Trophoblast cell (in vitro differentiated cells and primary cell): ENCODE measurements at regions not wholly inside any gene's neighbourhood (a gene's known extent, or its start where the extent isn't known, plus 50 kb on each side); places are given as distances from the start of the nearest gene placed in this dataset.

ENCODE experiments used
- DNase-seq, 2 donors: peaks; one replicate each; pipeline ENCODE4 v3.0.0-alpha.2; 2016
- H2AFZ ChIP-seq: 2 replicates; pipeline ENCODE4 v1.6.1; 2013; ENCODE audit warnings: low read length, moderate library complexity, mild to moderate bottlenecking; ENCODE audit not compliant: insufficient read depth, poor library complexity
- H2AK5ac ChIP-seq: 2 replicates; pipeline ENCODE4 v1.6.1; 2013; ENCODE audit warnings: mild to moderate bottlenecking, low read length
- H2BK120ac ChIP-seq: 2 replicates; pipeline ENCODE4 v1.6.1; 2013; ENCODE audit warnings: low read length, mild to moderate bottlenecking, moderate library complexity; ENCODE audit not compliant: insufficient read depth, poor library complexity
- H2BK12ac ChIP-seq: 2 replicates; pipeline ENCODE4 v1.6.1; 2013; ENCODE audit warnings: mild to moderate bottlenecking, low read length, moderate library complexity
- H2BK5ac ChIP-seq: 2 replicates; pipeline ENCODE4 v1.6.1; 2013; ENCODE audit warnings: low read length, low read depth, moderate library complexity, mild to moderate bottlenecking; ENCODE audit not compliant: poor library complexity
- H3K14ac ChIP-seq: 2 replicates; pipeline ENCODE4 v1.6.1; 2013; ENCODE audit warnings: mild to moderate bottlenecking, low read length
- H3K18ac ChIP-seq: 2 replicates; pipeline ENCODE4 v1.6.1; 2013; ENCODE audit warnings: mild to moderate bottlenecking, low read length
- H3K23ac ChIP-seq: 2 replicates; pipeline ENCODE4 v1.6.1; 2013; ENCODE audit warnings: low read length
- H3K27ac ChIP-seq: 2 replicates; pipeline ENCODE4 v1.5.1; 2013; ENCODE audit warnings: low read depth, mild to moderate bottlenecking, inconsistent platforms, low read length, moderate library complexity
- H3K27me3 ChIP-seq: 2 replicates; pipeline ENCODE4 v1.6.1; 2013; ENCODE audit warnings: inconsistent platforms, mild to moderate bottlenecking, low read length, moderate library complexity; ENCODE audit not compliant: insufficient read depth
- H3K36me3 ChIP-seq, 2 experiments: 1 replicate in 1 of 2; 2 replicates in 1 of 2; pipeline ENCODE4 v1.6.1; 2013; ENCODE audit warnings: low read length in 2 of 2, mild to moderate bottlenecking in 2 of 2, moderate library complexity in 1 of 2; ENCODE audit not compliant: insufficient read depth in 2 of 2, control insufficient read depth in 1 of 2
- H3K4ac ChIP-seq: 2 replicates; pipeline ENCODE4 v1.6.1; 2013; ENCODE audit warnings: low read depth, mild to moderate bottlenecking, low read length, moderate library complexity
- H3K4me1 ChIP-seq, 2 experiments: 1 replicate in 1 of 2; 2 replicates in 1 of 2; pipeline ENCODE4 v1.6.1; 2013; ENCODE audit warnings: low read length in 2 of 2, mild to moderate bottlenecking in 2 of 2, moderate library complexity in 1 of 2; ENCODE audit not compliant: insufficient read depth in 2 of 2, control insufficient read depth in 1 of 2
- H3K4me2 ChIP-seq: 2 replicates; pipeline ENCODE4 v1.6.1; 2013; ENCODE audit warnings: inconsistent platforms, mild to moderate bottlenecking, low read length, moderate library complexity
- H3K4me3 ChIP-seq: 2 replicates; pipeline ENCODE4 v1.5.1; 2013; ENCODE audit warnings: mild to moderate bottlenecking, low read depth, low read length, inconsistent platforms
- H3K79me1 ChIP-seq: one replicate; pipeline ENCODE4 v1.6.1; 2013; ENCODE audit warnings: low read length
- H3K79me2 ChIP-seq: 2 replicates; pipeline ENCODE4 v1.6.1; 2013; ENCODE audit warnings: low read length, mild to moderate bottlenecking; ENCODE audit not compliant: control insufficient read depth, insufficient read depth, poor library complexity
- H3K9ac ChIP-seq: 2 replicates; pipeline ENCODE4 v1.6.1; 2013; ENCODE audit warnings: mild to moderate bottlenecking, low read length
- H3K9me3 ChIP-seq: 2 replicates; pipeline ENCODE4 v1.6.1; 2013; ENCODE audit warnings: low read depth, mild to moderate bottlenecking, control low read depth, inconsistent platforms, low read length; ENCODE audit not compliant: insufficient read depth
- H4K12ac ChIP-seq: 2 replicates; pipeline ENCODE4 v1.6.1; 2013; ENCODE audit warnings: low read depth, mild to moderate bottlenecking, low read length, moderate library complexity
- H4K8ac ChIP-seq: 2 replicates; pipeline ENCODE4 v1.6.1; 2013; ENCODE audit warnings: low read depth, mild to moderate bottlenecking, low read length, moderate library complexity
- H4K91ac ChIP-seq: one replicate; pipeline ENCODE4 v1.6.1; 2013; ENCODE audit warnings: low read depth, mild to moderate bottlenecking, low read length, moderate library complexity
- WGBS: extraction: QIAGEN DNeasy Blood & Tissue Kit; methylation state at CpG from one replicate; pipeline ENCODE4 v1.1.7; 2013; ENCODE audit warnings: missing lambda C conversion rate; ENCODE audit not compliant: insufficient read length, insufficient coverage; ENCODE audit errors: extremely low coverage; 5-methylcytosine and 5-hydroxymethylcytosine counted together

- no peaks in the 10 kb centered on the region for H3K79me1 ChIP-seq
- H3K9me3 ChIP-seq: no peaks in the 10 kb centered on the region
- H2BK5ac ChIP-seq: no peak overlapping the region
- no peaks in the 10 kb centered on the region for H3K4me1 ChIP-seq
- no peaks in the 10 kb centered on the region for H3K79me2 ChIP-seq
- no peak overlapping the region for H4K8ac ChIP-seq
- no peak overlapping the region for H3K4ac ChIP-seq
- no peak overlapping the region for H3K18ac ChIP-seq
- H2BK12ac ChIP-seq: no peak overlapping the region
- H4K12ac ChIP-seq: no peak overlapping the region
- H4K91ac ChIP-seq: no peak overlapping the region
- H3K36me3 ChIP-seq: no peaks in the 10 kb centered on the region
- no peak overlapping the region for H2AK5ac ChIP-seq
- no peak overlapping the region for H3K9ac ChIP-seq
- H3K4me2 ChIP-seq: no peak overlapping the region
- H2AFZ ChIP-seq: no peak overlapping the region
- no peak overlapping the region for H3K27ac ChIP-seq
- no peak overlapping the region for H2BK120ac ChIP-seq
- no peak overlapping the region for H3K14ac ChIP-seq
- no peaks in the 10 kb centered on the region for H3K27me3 ChIP-seq
- DNase-seq: no peak
- H3K23ac ChIP-seq: no peak overlapping the region
- H3K4me3 ChIP-seq: no peak overlapping the region
Observed at GRCh38 chr10:126731610-126731990, 61.1 kb upstream of the C10orf90 start.

- Histone ChIP-seq H3K14ac (no peak overlapping the region), H4K8ac (no peak overlapping the region), H3K79me2 (no peaks in the 10 kb centered on the region), H2BK120ac (no peak overlapping the region), H3K23ac (no peak overlapping the region), H3K4ac (no peak overlapping the region), H3K9ac (no peak overlapping the region), H3K27me3 (no peaks in the 10 kb centered on the region), H3K9me3 (no peaks in the 10 kb centered on the region), H2AFZ (no peak overlapping the region), H3K4me1 (no peaks in the 10 kb centered on the region), H3K18ac (no peak overlapping the region), H3K36me3 (no peaks in the 10 kb centered on the region), H3K27ac (no peak overlapping the region), H2AK5ac (no peak overlapping the region), H3K4me2 (no peak overlapping the region), H3K4me3 (no peak overlapping the region), H4K12ac (no peak overlapping the region), H3K79me1 (no peaks in the 10 kb centered on the region), H2BK12ac (no peak overlapping the region), H4K91ac (no peak overlapping the region), H2BK5ac (no peak overlapping the region)
- no peak for DNase-seq
- whole genome bisulfite sequencing: no CpG with 5 or more reads among the region's 5 CpGs
Observed at GRCh38 chr10:126732308-126732707, 61.8 kb upstream of the C10orf90 start.

GRCh38 chr10:126732868-126733267, 62.4 kb upstream of the C10orf90 start:
- H3K23ac ChIP-seq: no peak overlapping the region
- no peak overlapping the region for H3K14ac ChIP-seq
- no peak overlapping the region for H2BK12ac ChIP-seq
- H3K4me1 ChIP-seq: no peaks in the 10 kb centered on the region
- no peaks in the 10 kb centered on the region for H3K36me3 ChIP-seq
- no CpG with 5 or more reads among the region's 5 CpGs for WGBS
- H4K91ac ChIP-seq: no peak overlapping the region
- DNase-seq: no peak
- no peaks in the 10 kb centered on the region for H3K27me3 ChIP-seq
- H3K4me3 ChIP-seq: no peak overlapping the region
- H3K4me2 ChIP-seq: no peak overlapping the region
- no peak overlapping the region for H3K4ac ChIP-seq
- H2BK5ac ChIP-seq: no peak overlapping the region
- no peaks in the 10 kb centered on the region for H3K79me1 ChIP-seq
- no peak overlapping the region for H2AK5ac ChIP-seq
- H2BK120ac ChIP-seq: no peak overlapping the region
- H3K18ac ChIP-seq: no peak overlapping the region
- no peak overlapping the region for H2AFZ ChIP-seq
- H4K8ac ChIP-seq: no peak overlapping the region
- H3K27ac ChIP-seq: no peak overlapping the region
- H3K9ac ChIP-seq: no peak overlapping the region
- no peak overlapping the region for H4K12ac ChIP-seq
- no peaks in the 10 kb centered on the region for H3K9me3 ChIP-seq
- H3K79me2 ChIP-seq: no peaks in the 10 kb centered on the region

GRCh38 chr10:126734015-126734414, 63.5 kb upstream of the C10orf90 start:
- H3K36me3 ChIP-seq: no peaks in the 10 kb centered on the region
- no peak overlapping the region for H2BK120ac ChIP-seq
- no peak overlapping the region for H3K4me2 ChIP-seq
- H4K91ac ChIP-seq: no peak overlapping the region
- no peak overlapping the region for H2AK5ac ChIP-seq
- H3K27me3 ChIP-seq: no peaks in the 10 kb centered on the region
- H3K4ac ChIP-seq: no peak overlapping the region
- no peak overlapping the region for H4K12ac ChIP-seq
- H2BK12ac ChIP-seq: no peak overlapping the region
- H3K27ac ChIP-seq: no peak overlapping the region
- H3K9ac ChIP-seq: no peak overlapping the region
- peak in 1 of 2 donors; percentile 1 for DNase-seq
- no peaks in the 10 kb centered on the region for H3K9me3 ChIP-seq
- no peaks in the 10 kb centered on the region for H3K79me1 ChIP-seq
- no peak overlapping the region for H3K4me3 ChIP-seq
- H2BK5ac ChIP-seq: no peak overlapping the region
- H2AFZ ChIP-seq: no peak overlapping the region
- H3K23ac ChIP-seq: no peak overlapping the region
- no peaks in the 10 kb centered on the region for H3K4me1 ChIP-seq
- H3K18ac ChIP-seq: no peak overlapping the region
- H3K14ac ChIP-seq: no peak overlapping the region
- no CpG with 5 or more reads among the region's 3 CpGs for WGBS
- H3K79me2 ChIP-seq: no peaks in the 10 kb centered on the region
- no peak overlapping the region for H4K8ac ChIP-seq

GRCh38 chr10:126734967-126735366, 64.5 kb upstream of the C10orf90 start:
- H4K12ac ChIP-seq: no peak overlapping the region
- H4K8ac ChIP-seq: no peak overlapping the region
- H3K4ac ChIP-seq: no peak overlapping the region
- no peaks in the 10 kb centered on the region for H3K79me2 ChIP-seq
- no peaks in the 10 kb centered on the region for H3K79me1 ChIP-seq
- H3K18ac ChIP-seq: no peak overlapping the region
- H2BK120ac ChIP-seq: no peak overlapping the region
- no peaks in the 10 kb centered on the region for H3K9me3 ChIP-seq
- WGBS: no CpG with 5 or more reads among the region's 3 CpGs
- DNase-seq: no peak
- no peak overlapping the region for H2BK12ac ChIP-seq
- H3K4me3 ChIP-seq: no peak overlapping the region
- no peak overlapping the region for H4K91ac ChIP-seq
- H3K4me2 ChIP-seq: no peak overlapping the region
- no peaks in the 10 kb centered on the region for H3K36me3 ChIP-seq
- H3K9ac ChIP-seq: no peak overlapping the region
- no peak overlapping the region for H3K23ac ChIP-seq
- H3K27ac ChIP-seq: no peak overlapping the region
- H3K4me1 ChIP-seq: no peaks in the 10 kb centered on the region
- H2AK5ac ChIP-seq: no peak overlapping the region
- no peak overlapping the region for H2BK5ac ChIP-seq
- no peak overlapping the region for H3K14ac ChIP-seq
- H3K27me3 ChIP-seq: no peaks in the 10 kb centered on the region
- no peak overlapping the region for H2AFZ ChIP-seq
